Upper lobe of left lung (tissue), 4 donors: ENCODE measurements at regions not wholly inside any gene's neighbourhood (a gene's known extent, or its start where the extent isn't known, plus 50 kb on each side); places are given as distances from the start of the nearest gene placed in this dataset.

Source experiments
- EP300 ChIP-seq, 4 donors: sonication (generic); formaldehyde crosslinking; IDR thresholded peaks; one replicate each; pipeline ENCODE4 v1.5.1; 2017; ENCODE audit warnings: antibody characterized with exemption in 4 of 4, control low read depth in 2 of 4
- POLR2A ChIP-seq, 4 donors: fragments of 450-650 bp; IDR thresholded peaks; one replicate each; pipeline ENCODE4 v1.5.1; 2016 to 2017; ENCODE audit warnings: antibody characterized with exemption in 4 of 4, mild to moderate bottlenecking in 2 of 4
- POLR2AphosphoS5 ChIP-seq, 2 donors: sonication (generic); formaldehyde crosslinking; IDR thresholded peaks; one replicate each; pipeline ENCODE4 v1.5.1; 2017; ENCODE audit warnings: antibody characterized with exemption in 2 of 2
- TF ChIP-seq, protein P1 (sequence below), 6 experiments: fragments of 450-650 bp in 4 of 6; fragments of 200-600 bp in 2 of 6; sonication (generic) in 2 of 6; IDR thresholded peaks; one replicate each; pipeline ENCODE4 v1.5.1; 2016 to 2019; ENCODE audit warnings: antibody characterized with exemption in 6 of 6

DNA sequence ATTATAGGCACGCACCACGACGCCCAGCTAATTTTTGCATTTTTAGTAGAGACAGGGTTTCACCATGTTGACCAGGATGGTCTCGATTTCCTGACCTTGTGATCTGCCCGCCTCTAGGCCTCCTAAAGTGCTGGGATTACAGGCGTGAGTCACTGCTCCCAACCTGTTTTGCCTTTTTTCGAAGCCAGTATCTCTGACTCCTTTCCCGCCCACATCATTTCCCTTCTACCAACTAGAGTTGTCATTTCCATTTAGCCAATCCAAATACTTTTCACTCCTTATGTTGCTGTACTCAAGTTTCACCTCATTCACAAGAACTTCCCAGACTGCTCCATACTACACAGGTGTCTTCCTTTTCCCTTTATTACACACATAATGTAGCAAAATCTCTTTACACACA lies 502.6 kb upstream of the CDH6 start:
- no peak for TF ChIP-seq EP300 (IDR thresholded peaks at IDR 0.05)
- TF ChIP-seq, protein P1, sequence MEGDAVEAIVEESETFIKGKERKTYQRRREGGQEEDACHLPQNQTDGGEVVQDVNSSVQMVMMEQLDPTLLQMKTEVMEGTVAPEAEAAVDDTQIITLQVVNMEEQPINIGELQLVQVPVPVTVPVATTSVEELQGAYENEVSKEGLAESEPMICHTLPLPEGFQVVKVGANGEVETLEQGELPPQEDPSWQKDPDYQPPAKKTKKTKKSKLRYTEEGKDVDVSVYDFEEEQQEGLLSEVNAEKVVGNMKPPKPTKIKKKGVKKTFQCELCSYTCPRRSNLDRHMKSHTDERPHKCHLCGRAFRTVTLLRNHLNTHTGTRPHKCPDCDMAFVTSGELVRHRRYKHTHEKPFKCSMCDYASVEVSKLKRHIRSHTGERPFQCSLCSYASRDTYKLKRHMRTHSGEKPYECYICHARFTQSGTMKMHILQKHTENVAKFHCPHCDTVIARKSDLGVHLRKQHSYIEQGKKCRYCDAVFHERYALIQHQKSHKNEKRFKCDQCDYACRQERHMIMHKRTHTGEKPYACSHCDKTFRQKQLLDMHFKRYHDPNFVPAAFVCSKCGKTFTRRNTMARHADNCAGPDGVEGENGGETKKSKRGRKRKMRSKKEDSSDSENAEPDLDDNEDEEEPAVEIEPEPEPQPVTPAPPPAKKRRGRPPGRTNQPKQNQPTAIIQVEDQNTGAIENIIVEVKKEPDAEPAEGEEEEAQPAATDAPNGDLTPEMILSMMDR (IDR thresholded peaks at IDR 0.05) = no peak
- no peak for TF ChIP-seq POLR2A (IDR thresholded peaks at IDR 0.05)
- no peak for TF ChIP-seq POLR2AphosphoS5 (IDR thresholded peaks at IDR 0.05)
